ENCODE measurements at regions not wholly inside any gene's neighbourhood (a gene's known extent, or its start where the extent isn't known, plus 50 kb on each side); places are given as distances from the start of the nearest gene placed in this dataset.

- Histone ChIP-seq H3K9ac (no peak overlapping the region), H3K9me3 (ENCODE audit: control insufficient read depth, low read length) (no peaks in the 10 kb centered on the region), H3K79me2 (no peaks in the 10 kb centered on the region), H2AFZ (no peak overlapping the region), H3K36me3 (ENCODE audit: control insufficient read depth, insufficient read depth, low read length) (no peaks in the 10 kb centered on the region), H3K4me1 (no peaks in the 10 kb centered on the region), H3K4me2 (ENCODE audit: low read length) (no peak overlapping the region), H3K4me3 (ENCODE audit: low read depth, low read length) (no peak overlapping the region), H3K27ac (no peak overlapping the region), H3K27me3 (ENCODE audit: control insufficient read depth, insufficient read depth, low read length) (no peaks in the 10 kb centered on the region)
- TF ChIP-seq, protein P1, sequence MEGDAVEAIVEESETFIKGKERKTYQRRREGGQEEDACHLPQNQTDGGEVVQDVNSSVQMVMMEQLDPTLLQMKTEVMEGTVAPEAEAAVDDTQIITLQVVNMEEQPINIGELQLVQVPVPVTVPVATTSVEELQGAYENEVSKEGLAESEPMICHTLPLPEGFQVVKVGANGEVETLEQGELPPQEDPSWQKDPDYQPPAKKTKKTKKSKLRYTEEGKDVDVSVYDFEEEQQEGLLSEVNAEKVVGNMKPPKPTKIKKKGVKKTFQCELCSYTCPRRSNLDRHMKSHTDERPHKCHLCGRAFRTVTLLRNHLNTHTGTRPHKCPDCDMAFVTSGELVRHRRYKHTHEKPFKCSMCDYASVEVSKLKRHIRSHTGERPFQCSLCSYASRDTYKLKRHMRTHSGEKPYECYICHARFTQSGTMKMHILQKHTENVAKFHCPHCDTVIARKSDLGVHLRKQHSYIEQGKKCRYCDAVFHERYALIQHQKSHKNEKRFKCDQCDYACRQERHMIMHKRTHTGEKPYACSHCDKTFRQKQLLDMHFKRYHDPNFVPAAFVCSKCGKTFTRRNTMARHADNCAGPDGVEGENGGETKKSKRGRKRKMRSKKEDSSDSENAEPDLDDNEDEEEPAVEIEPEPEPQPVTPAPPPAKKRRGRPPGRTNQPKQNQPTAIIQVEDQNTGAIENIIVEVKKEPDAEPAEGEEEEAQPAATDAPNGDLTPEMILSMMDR (IDR thresholded peaks at IDR 0.05) = no peak
Observed at GRCh38 chr1:222031318-222031717, 289.4 kb upstream of the DUSP10 start.

GRCh38 chr1:222028676-222029075 is 286.8 kb upstream of the DUSP10 start:
- no peak overlapping the region for H3K27ac ChIP-seq

DNA sequence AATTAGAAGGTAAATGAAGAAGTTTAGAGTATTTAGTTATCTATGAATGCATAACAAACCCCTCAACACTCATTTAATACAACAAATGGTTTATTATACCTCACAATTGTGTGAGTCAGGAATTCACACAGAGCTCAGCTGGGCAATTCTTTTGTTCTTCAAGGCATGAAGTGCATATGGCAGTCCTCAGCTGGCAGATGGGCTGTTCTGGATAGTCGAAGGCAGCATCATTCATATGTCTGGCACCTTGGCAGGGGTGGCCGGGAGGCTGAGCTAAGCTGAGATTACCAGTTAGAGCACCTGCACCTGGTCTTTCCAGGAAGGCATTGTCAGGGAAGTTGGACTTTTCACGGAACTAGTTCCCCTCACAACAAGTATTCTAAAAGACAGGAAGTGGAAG is 286.2 kb upstream of the DUSP10 start:
- Histone ChIP-seq H3K9me3 (ENCODE audit: control insufficient read depth, low read length) (no peaks in the 10 kb centered on the region), H3K27ac (no peak overlapping the region), H3K36me3 (ENCODE audit: control insufficient read depth, insufficient read depth, low read length) (no peaks in the 10 kb centered on the region), H3K27me3 (ENCODE audit: control insufficient read depth, insufficient read depth, low read length) (no peaks in the 10 kb centered on the region), H3K4me3 (ENCODE audit: low read depth, low read length) (no peak overlapping the region), H3K4me1 (no peaks in the 10 kb centered on the region), H2AFZ (no peak overlapping the region), H3K9ac (no peak overlapping the region), H3K4me2 (ENCODE audit: low read length) (no peak overlapping the region), H3K79me2 (no peaks in the 10 kb centered on the region)
- TF ChIP-seq, protein P1 (IDR thresholded peaks at IDR 0.05) = no peak

More at GRCh38 chr1:222028676-222029075, 286.8 kb upstream of the DUSP10 start:
- H2AFZ ChIP-seq = no peak overlapping the region
- H3K9ac ChIP-seq = no peak overlapping the region
- H3K4me1 ChIP-seq = no peaks in the 10 kb centered on the region
- H3K4me3 ChIP-seq (ENCODE audit: low read depth, low read length) = no peak overlapping the region
- H3K9me3 ChIP-seq (ENCODE audit: control insufficient read depth, low read length) = no peaks in the 10 kb centered on the region
- TF ChIP-seq, protein P1 (IDR thresholded peaks at IDR 0.05) = no peak
- no peak overlapping the region for H3K4me2 ChIP-seq (ENCODE audit: low read length)
- H3K79me2 ChIP-seq = no peaks in the 10 kb centered on the region
- no peaks in the 10 kb centered on the region for H3K27me3 ChIP-seq (ENCODE audit: control insufficient read depth, insufficient read depth, low read length)
- H3K36me3 ChIP-seq (ENCODE audit: control insufficient read depth, insufficient read depth, low read length) = no peaks in the 10 kb centered on the region

DNA sequence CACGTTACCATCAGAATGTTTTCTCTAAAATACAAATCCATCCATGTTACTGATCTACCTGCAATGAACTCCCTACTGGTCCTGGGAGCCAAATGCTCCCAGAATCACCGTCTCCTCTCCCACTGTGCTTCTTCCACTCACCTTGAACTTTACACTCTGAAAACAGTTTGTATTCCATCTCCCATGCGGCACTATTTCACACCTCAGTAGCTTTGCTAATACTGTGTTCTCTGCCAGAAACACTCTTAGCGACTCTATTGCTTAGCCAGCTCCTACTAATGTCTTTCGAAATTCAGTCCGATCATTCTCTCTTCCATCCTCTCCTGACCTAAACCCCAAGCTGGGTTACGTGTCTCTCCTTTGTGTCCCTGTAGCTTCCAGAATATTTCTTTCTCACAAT is 284.4 kb upstream of the DUSP10 start:
- Histone ChIP-seq H3K79me2 (no peaks in the 10 kb centered on the region), H3K4me3 (ENCODE audit: low read depth, low read length) (no peak overlapping the region)

GRCh38 chr1:222023025-222023424 is 281.1 kb upstream of the DUSP10 start:
- H3K9me3 ChIP-seq (ENCODE audit: control insufficient read depth, low read length) = no peaks in the 10 kb centered on the region
- no peak overlapping the region for H3K27ac ChIP-seq
- no peak overlapping the region for H2AFZ ChIP-seq
- H3K36me3 ChIP-seq (ENCODE audit: control insufficient read depth, insufficient read depth, low read length) = no peaks in the 10 kb centered on the region
- no peaks in the 10 kb centered on the region for H3K4me1 ChIP-seq
- H3K4me3 ChIP-seq (ENCODE audit: low read depth, low read length) = no peak overlapping the region
- no peaks in the 10 kb centered on the region for H3K27me3 ChIP-seq (ENCODE audit: control insufficient read depth, insufficient read depth, low read length)
- H3K9ac ChIP-seq = no peak overlapping the region
- no peak overlapping the region for H3K4me2 ChIP-seq (ENCODE audit: low read length)
- TF ChIP-seq, protein P1 (IDR thresholded peaks at IDR 0.05) = no peak
- H3K79me2 ChIP-seq = no peaks in the 10 kb centered on the region

More for the DNA sequence above, 284.4 kb upstream of the DUSP10 start:
- Histone ChIP-seq H3K4me1 (no peaks in the 10 kb centered on the region), H3K27ac (no peak overlapping the region), H2AFZ (no peak overlapping the region), H3K4me2 (ENCODE audit: low read length) (no peak overlapping the region), H3K27me3 (ENCODE audit: control insufficient read depth, insufficient read depth, low read length) (no peaks in the 10 kb centered on the region), H3K9me3 (ENCODE audit: control insufficient read depth, low read length) (no peaks in the 10 kb centered on the region), H3K36me3 (ENCODE audit: control insufficient read depth, insufficient read depth, low read length) (no peaks in the 10 kb centered on the region), H3K9ac (no peak overlapping the region)
- TF ChIP-seq, protein P1 (IDR thresholded peaks at IDR 0.05) = no peak
